HCT116 (cell line): ENCODE measurements at regions not wholly inside any gene's neighbourhood (a gene's known extent, or its start where the extent isn't known, plus 50 kb on each side); places are given as distances from the start of the nearest gene placed in this dataset.

Experiments
- CTCF ChIP-seq, 3 experiments: fragments of 200-600 bp in 1 of 3; sonication (generic) in 1 of 3; IDR thresholded peaks in 2 of 3; conservative IDR thresholded peaks in 1 of 3; 2 replicates each; pipeline ENCODE4 v1.5.1; 2012 to 2017; ENCODE audit warnings: low read depth in 2 of 3, low read length in 2 of 3, antibody characterized with exemption in 1 of 3, borderline replicate concordance in 1 of 3, control low read depth in 1 of 3, mild to moderate bottlenecking in 1 of 3, mixed read lengths in 1 of 3, mixed run types in 1 of 3, moderate library complexity in 1 of 3; ENCODE audit not compliant: insufficient read depth in 1 of 3
- RAD21 ChIP-seq: IDR thresholded peaks from 2 replicates; pipeline ENCODE4 v1.6.1; 2012; ENCODE audit warnings: low read depth, mild to moderate bottlenecking
- REST ChIP-seq: IDR thresholded peaks from 2 replicates; pipeline ENCODE4 v1.6.1; 2012; ENCODE audit warnings: low read depth
- TCF7L2 ChIP-seq: IDR thresholded peaks from 2 replicates; pipeline ENCODE4 v1.7.0; 2011; ENCODE audit warnings: borderline replicate concordance, inconsistent platforms; ENCODE audit not compliant: insufficient read depth, insufficient read length; ENCODE audit errors: extremely low read depth

GRCh38 chr16:59195242-59195641 is 461.1 kb upstream of the GOT2 start:
- no peak for TF ChIP-seq TCF7L2
- TF ChIP-seq CTCF (IDR thresholded peaks at IDR 0.05 in 2 of 3, conservative IDR thresholded peaks at IDR 0.05 in 1 of 3; ENCODE audit: borderline replicate concordance in 1 of 3, insufficient read depth in 1 of 3, low read depth in 2 of 3, low read length in 2 of 3) = no peak
- TF ChIP-seq REST = no peak
- no peak for TF ChIP-seq RAD21
